C4-2B (cell line): ENCODE measurements at regions not wholly inside any gene's neighbourhood (a gene's known extent, or its start where the extent isn't known, plus 50 kb on each side); places are given as distances from the start of the nearest gene placed in this dataset.

Experiments
- H3K27ac ChIP-seq: fragments of 450-650 bp; 2 replicates; pipeline ENCODE4 v1.5.1; 2017
- ZFX ChIP-seq: fragments of 450-650 bp; IDR thresholded peaks from 2 replicates; pipeline ENCODE4 v1.6.1; 2017
- TF ChIP-seq, protein P1 (sequence below): fragments of 450-650 bp; conservative IDR thresholded peaks from 2 replicates; pipeline ENCODE4 v1.5.1; 2017; ENCODE audit warnings: mild to moderate bottlenecking

DNA sequence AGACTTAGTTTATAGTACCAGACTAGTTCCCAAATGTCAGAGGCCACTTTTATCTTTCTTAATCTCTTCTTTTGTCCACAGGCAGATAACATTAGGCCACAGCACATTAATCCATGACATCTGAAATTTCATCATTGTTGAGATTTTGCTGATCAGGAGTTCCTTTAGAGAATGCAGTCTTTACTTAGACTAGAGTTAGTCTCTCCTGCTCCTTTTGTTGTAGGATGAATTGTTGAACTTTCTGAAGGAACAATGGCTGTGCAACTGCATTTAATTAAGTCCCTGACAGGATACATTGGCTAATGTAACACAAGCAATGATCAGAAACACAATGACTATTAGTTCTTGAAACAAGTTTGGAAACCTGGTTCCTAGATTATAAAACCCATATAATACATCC, 266.3 kb downstream of the PCDH20 start:
- no peak overlapping the region for H3K27ac ChIP-seq
- TF ChIP-seq, protein P1, sequence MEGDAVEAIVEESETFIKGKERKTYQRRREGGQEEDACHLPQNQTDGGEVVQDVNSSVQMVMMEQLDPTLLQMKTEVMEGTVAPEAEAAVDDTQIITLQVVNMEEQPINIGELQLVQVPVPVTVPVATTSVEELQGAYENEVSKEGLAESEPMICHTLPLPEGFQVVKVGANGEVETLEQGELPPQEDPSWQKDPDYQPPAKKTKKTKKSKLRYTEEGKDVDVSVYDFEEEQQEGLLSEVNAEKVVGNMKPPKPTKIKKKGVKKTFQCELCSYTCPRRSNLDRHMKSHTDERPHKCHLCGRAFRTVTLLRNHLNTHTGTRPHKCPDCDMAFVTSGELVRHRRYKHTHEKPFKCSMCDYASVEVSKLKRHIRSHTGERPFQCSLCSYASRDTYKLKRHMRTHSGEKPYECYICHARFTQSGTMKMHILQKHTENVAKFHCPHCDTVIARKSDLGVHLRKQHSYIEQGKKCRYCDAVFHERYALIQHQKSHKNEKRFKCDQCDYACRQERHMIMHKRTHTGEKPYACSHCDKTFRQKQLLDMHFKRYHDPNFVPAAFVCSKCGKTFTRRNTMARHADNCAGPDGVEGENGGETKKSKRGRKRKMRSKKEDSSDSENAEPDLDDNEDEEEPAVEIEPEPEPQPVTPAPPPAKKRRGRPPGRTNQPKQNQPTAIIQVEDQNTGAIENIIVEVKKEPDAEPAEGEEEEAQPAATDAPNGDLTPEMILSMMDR = no peak
- no peak for TF ChIP-seq ZFX

- no peak overlapping the region for H3K27ac ChIP-seq
- TF ChIP-seq ZFX = no peak
- TF ChIP-seq, protein P1 = no peak
These were observed 266.8 kb downstream of the PCDH20 start for GRCh38 chr13:61148691-61149315.

DNA sequence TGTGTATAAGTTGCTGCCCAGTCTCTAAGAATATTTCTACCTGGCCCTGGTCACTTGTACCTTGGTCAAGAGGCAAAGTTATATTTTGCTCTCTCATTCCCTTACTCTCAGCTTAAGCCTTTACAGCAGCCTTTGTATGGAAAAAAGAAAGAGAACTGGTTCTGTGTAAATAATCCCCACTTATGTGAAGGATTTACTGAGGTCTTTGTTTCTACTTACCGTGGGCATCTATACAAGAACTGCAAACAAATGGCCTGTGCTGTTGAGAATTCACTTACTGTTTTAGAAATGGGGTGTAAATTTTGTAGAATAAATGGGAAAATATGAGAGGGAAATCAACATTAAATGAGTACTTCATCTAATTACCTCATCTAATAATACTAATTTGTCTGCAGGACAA, 267.4 kb downstream of the PCDH20 start:
- H3K27ac ChIP-seq = no peak overlapping the region
- TF ChIP-seq, protein P1 = no peak
- TF ChIP-seq ZFX = no peak

GRCh38 chr13:61146571-61146970, 269.1 kb downstream of the PCDH20 start:
- TF ChIP-seq, protein P1 = no peak
- no peak for TF ChIP-seq ZFX
- no peak overlapping the region for H3K27ac ChIP-seq

- H3K27ac ChIP-seq = no peak overlapping the region
- TF ChIP-seq ZFX = no peak
- TF ChIP-seq, protein P1 = no peak
These were observed 269.5 kb downstream of the PCDH20 start for GRCh38 chr13:61146158-61146557.

DNA sequence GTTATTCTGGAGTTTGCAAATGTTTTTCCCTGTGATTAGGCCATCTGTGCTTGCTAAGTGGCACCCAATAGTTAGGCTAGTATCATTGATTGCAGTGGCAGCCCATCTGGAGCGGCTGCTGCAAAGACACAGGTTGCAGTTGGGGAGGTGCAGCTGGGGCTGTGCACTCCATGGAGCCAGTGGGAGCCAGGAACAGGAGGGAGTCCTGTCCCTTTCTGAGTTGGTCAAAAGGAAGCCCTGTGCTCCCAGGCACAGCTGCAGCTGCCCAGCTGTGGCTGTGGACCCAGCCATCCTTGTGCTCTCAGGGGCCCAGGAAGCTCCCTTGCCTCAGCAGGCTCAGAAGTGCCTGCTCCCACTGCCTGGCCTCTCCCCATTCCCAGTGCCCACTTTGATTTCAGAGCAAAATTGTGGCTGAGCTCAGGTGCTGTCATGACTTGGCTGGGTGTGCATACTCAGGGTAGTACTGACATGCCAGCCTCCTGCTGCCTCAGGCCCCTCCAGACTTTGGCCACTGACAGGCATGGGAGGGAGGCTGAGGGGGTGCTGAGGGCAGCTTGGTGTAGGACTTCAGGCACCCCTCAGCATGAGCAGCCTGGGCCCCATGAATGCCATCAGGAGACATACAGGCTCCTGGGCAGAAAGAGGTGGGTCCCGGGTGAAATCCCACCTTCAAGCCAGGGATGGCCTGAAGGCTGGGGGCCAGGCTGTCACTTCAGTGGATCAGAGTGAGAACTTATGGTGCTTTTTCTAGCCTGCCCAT, 270.6 kb downstream of the PCDH20 start:
- TF ChIP-seq ZFX = no peak
- TF ChIP-seq, protein P1 = no peak
- H3K27ac ChIP-seq = no peak overlapping the region

GRCh38 chr13:61144301-61144700, 271.3 kb downstream of the PCDH20 start:
- no peak for TF ChIP-seq ZFX
- TF ChIP-seq, protein P1 = no peak
- H3K27ac ChIP-seq = no peak overlapping the region
